Gastrocnemius medialis (tissue), 4 donors: ENCODE measurements at regions not wholly inside any gene's neighbourhood (a gene's known extent, or its start where the extent isn't known, plus 50 kb on each side); places are given as distances from the start of the nearest gene placed in this dataset.

Source experiments
- ATAC-seq, 2 donors: fragments of 150-250 bp; one replicate each; pipeline ENCODE4 v1.9.1; 2016
- DNase-seq, 2 donors: peaks; one replicate each; pipeline ENCODE4 v3.0.0-alpha.2; 2019
- H3K27ac ChIP-seq, 4 donors: fragments of 200-600 bp; sonication (generic); 1 replicate in 1 of 4; 2 replicates in 3 of 4; pipeline ENCODE4 v1.5.1; 2016 to 2018; ENCODE audit warnings: mild to moderate bottlenecking in 2 of 4, moderate library complexity in 1 of 4
- H3K27me3 ChIP-seq, 3 donors: fragments of 200-600 bp; sonication (generic) in 2 of 3; 1 replicate in 1 of 3; 2 replicates in 2 of 3; pipeline versions ENCODE4 v1.5.1 to v1.6.0; 2016 to 2019; ENCODE audit warnings: mild to moderate bottlenecking in 1 of 3, moderate library complexity in 1 of 3
- H3K36me3 ChIP-seq, 2 donors: fragments of 200-600 bp; sonication (generic) in 1 of 2; one replicate each; pipeline ENCODE4 v1.5.1; 2017 to 2018
- H3K4me1 ChIP-seq, 2 donors: fragments of 200-600 bp; sonication (generic) in 1 of 2; one replicate each; pipeline ENCODE4 v1.5.1; 2016 to 2017; ENCODE audit warnings: mild to moderate bottlenecking in 2 of 2
- H3K4me3 ChIP-seq, 4 donors: fragments of 200-600 bp; sonication (generic) in 3 of 4; 1 replicate in 1 of 4; 2 replicates in 3 of 4; pipeline ENCODE4 v1.5.1; 2016 to 2019; ENCODE audit warnings: mild to moderate bottlenecking in 2 of 4
- H3K9me3 ChIP-seq, 3 donors: fragments of 200-600 bp; sonication (generic) in 2 of 3; 1 replicate in 1 of 3; 2 replicates in 2 of 3; pipeline ENCODE4 v1.5.1; 2016 to 2019
- CTCF ChIP-seq, 5 experiments: fragments of 450-650 bp in 3 of 5; fragments of 200-600 bp in 2 of 5; sonication (generic) in 2 of 5; IDR thresholded peaks in 4 of 5; conservative IDR thresholded peaks in 1 of 5; 1 replicate in 4 of 5; 2 replicates in 1 of 5; pipeline ENCODE4 v1.5.1; 2016 to 2019; ENCODE audit warnings: antibody characterized with exemption in 5 of 5, mild to moderate bottlenecking in 3 of 5, moderate library complexity in 3 of 5
- POLR2A ChIP-seq, 2 donors: fragments of 450-650 bp; IDR thresholded peaks; one replicate each; pipeline ENCODE4 v1.6.1; 2017; ENCODE audit warnings: antibody characterized with exemption in 2 of 2, mild to moderate bottlenecking in 2 of 2, moderate library complexity in 2 of 2
- in situ Hi-C, 4 donors: fragments of 200-750 bp; cut with MboI; loops; one replicate each; pipeline versions ENCODE4 v1.15.0 to v1.8.0; 2017; ENCODE audit warnings: low sequenced_read_pairs in 4 of 4
- intact Hi-C: fragments of 100-400 bp; cut with DNase I; formaldehyde crosslinking; loops from one replicate; pipeline ENCODE4 v1.15.1; 2023; ENCODE audit warnings: low total_unique reads

- H3K4me3 ChIP-seq, result no peak overlapping the region
Observed at GRCh38 chr1:4461726-4462290, 192.6 kb upstream of the AJAP1 start.

GRCh38 chr1:4462831-4463484, 191.5 kb upstream of the AJAP1 start:
- Histone ChIP-seq H3K4me1 (no peaks in the 10 kb centered on the region), H3K36me3 (no peaks in the 10 kb centered on the region), H3K27ac (no peak overlapping the region), H3K27me3 (no peaks in the 10 kb centered on the region), H3K9me3 (no peaks in the 10 kb centered on the region), H3K4me3 (no peak overlapping the region)
- TF ChIP-seq CTCF (IDR thresholded peaks at IDR 0.05 in 4 of 5, conservative IDR thresholded peaks at IDR 0.05 in 1 of 5), result no peak
- no peak for DNase-seq
- ATAC-seq, result no peak
- intact Hi-C loops (no loop called here), in situ Hi-C loops (no loop called here)

More at GRCh38 chr1:4461726-4462290, 192.6 kb upstream of the AJAP1 start:
- Histone ChIP-seq H3K27me3 (no peaks in the 10 kb centered on the region), H3K27ac (no peak overlapping the region), H3K4me1 (no peaks in the 10 kb centered on the region), H3K9me3 (no peaks in the 10 kb centered on the region), H3K36me3 (no peaks in the 10 kb centered on the region)
- TF ChIP-seq POLR2A (IDR thresholded peaks at IDR 0.05), result no peak
- TF ChIP-seq CTCF (IDR thresholded peaks at IDR 0.05 in 4 of 5, conservative IDR thresholded peaks at IDR 0.05 in 1 of 5), result no peak
- ATAC-seq (no peak), DNase-seq (no peak)
- intact Hi-C loops, result no loop called here
- in situ Hi-C loops, result no loop called here

- Histone ChIP-seq H3K4me1 (no peaks in the 10 kb centered on the region), H3K4me3 (no peak overlapping the region), H3K9me3 (no peaks in the 10 kb centered on the region), H3K27ac (no peak overlapping the region), H3K27me3 (no peaks in the 10 kb centered on the region), H3K36me3 (no peaks in the 10 kb centered on the region)
- TF ChIP-seq CTCF (IDR thresholded peaks at IDR 0.05 in 4 of 5, conservative IDR thresholded peaks at IDR 0.05 in 1 of 5) (no peak), POLR2A (IDR thresholded peaks at IDR 0.05) (no peak)
- DNase-seq, result no peak
- intact Hi-C loops (no loop called here), in situ Hi-C loops (no loop called here)
- no peak for ATAC-seq
Observed at GRCh38 chr1:4463631-4464030, 190.8 kb upstream of the AJAP1 start.

GRCh38 chr1:4464478-4464877, 189.9 kb upstream of the AJAP1 start:
- H3K9me3 ChIP-seq, result no peaks in the 10 kb centered on the region
- H3K36me3 ChIP-seq, result no peaks in the 10 kb centered on the region
- H3K4me1 ChIP-seq, result no peaks in the 10 kb centered on the region
- no peak overlapping the region for H3K4me3 ChIP-seq
- no peak overlapping the region for H3K27ac ChIP-seq
- TF ChIP-seq POLR2A (IDR thresholded peaks at IDR 0.05) (no peak), CTCF (IDR thresholded peaks at IDR 0.05 in 4 of 5, conservative IDR thresholded peaks at IDR 0.05 in 1 of 5) (no peak)
- intact Hi-C loops (no loop called here), in situ Hi-C loops (no loop called here)
- ATAC-seq (no peak), DNase-seq (no peak)
- H3K27me3 ChIP-seq, result no peaks in the 10 kb centered on the region

GRCh38 chr1:4467241-4467640, 187.2 kb upstream of the AJAP1 start:
- intact Hi-C loops (no loop called here), in situ Hi-C loops (no loop called here)
- ATAC-seq, result no peak
- H3K4me3 ChIP-seq, result no peak overlapping the region
- no peaks in the 10 kb centered on the region for H3K27me3 ChIP-seq
- no peaks in the 10 kb centered on the region for H3K4me1 ChIP-seq
- no peak overlapping the region for H3K27ac ChIP-seq
- no peaks in the 10 kb centered on the region for H3K9me3 ChIP-seq
- TF ChIP-seq POLR2A (IDR thresholded peaks at IDR 0.05), result no peak
- TF ChIP-seq CTCF (IDR thresholded peaks at IDR 0.05 in 4 of 5, conservative IDR thresholded peaks at IDR 0.05 in 1 of 5), result no peak
- DNase-seq, result no peak
- no peaks in the 10 kb centered on the region for H3K36me3 ChIP-seq
